PC-9 (cell line): ENCODE measurements at regions not wholly inside any gene's neighbourhood (a gene's known extent, or its start where the extent isn't known, plus 50 kb on each side); places are given as distances from the start of the nearest gene placed in this dataset.

Experiments used
- EZH2 ChIP-seq: fragments of 200-600 bp; sonication (generic); IDR thresholded peaks from 2 replicates; pipeline ENCODE4 v1.8.0; 2017; ENCODE audit warnings: antibody characterized with exemption, low read depth
- TF ChIP-seq, protein P1 (sequence below): fragments of 200-600 bp; sonication (generic); conservative IDR thresholded peaks from 2 replicates; pipeline ENCODE4 v1.6.1; 2017; ENCODE audit warnings: mixed run types, antibody characterized with exemption, mild to moderate bottlenecking, moderate library complexity

DNA sequence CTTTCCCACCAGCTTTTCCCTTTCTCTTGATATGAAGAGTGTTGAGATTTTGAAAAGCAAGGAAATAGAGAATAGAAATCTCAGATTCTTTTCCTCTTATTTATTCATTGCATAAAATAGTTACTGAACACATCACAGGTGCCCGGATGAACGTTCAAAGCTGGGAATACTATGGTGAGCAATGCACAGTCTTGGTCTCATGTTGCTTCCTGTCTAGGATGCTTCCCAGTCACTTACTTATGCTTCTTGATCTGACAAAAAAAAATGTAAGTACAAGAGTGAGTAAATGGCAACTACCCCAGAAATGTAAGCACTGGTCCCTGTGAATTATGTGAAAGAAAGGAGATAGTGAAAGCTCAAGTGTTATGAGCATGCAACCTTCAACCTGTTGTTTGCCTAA lies 153.5 kb upstream of the S1PR3 start:
- TF ChIP-seq, protein P1, sequence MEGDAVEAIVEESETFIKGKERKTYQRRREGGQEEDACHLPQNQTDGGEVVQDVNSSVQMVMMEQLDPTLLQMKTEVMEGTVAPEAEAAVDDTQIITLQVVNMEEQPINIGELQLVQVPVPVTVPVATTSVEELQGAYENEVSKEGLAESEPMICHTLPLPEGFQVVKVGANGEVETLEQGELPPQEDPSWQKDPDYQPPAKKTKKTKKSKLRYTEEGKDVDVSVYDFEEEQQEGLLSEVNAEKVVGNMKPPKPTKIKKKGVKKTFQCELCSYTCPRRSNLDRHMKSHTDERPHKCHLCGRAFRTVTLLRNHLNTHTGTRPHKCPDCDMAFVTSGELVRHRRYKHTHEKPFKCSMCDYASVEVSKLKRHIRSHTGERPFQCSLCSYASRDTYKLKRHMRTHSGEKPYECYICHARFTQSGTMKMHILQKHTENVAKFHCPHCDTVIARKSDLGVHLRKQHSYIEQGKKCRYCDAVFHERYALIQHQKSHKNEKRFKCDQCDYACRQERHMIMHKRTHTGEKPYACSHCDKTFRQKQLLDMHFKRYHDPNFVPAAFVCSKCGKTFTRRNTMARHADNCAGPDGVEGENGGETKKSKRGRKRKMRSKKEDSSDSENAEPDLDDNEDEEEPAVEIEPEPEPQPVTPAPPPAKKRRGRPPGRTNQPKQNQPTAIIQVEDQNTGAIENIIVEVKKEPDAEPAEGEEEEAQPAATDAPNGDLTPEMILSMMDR = no peak
- no peak for TF ChIP-seq EZH2
